ENCODE measurements at regions not wholly inside any gene's neighbourhood (a gene's known extent, or its start where the extent isn't known, plus 50 kb on each side); places are given as distances from the start of the nearest gene placed in this dataset.
A peak's percentile ranks its signal among the peaks of the same experiment; 100 is the strongest.

DNA sequence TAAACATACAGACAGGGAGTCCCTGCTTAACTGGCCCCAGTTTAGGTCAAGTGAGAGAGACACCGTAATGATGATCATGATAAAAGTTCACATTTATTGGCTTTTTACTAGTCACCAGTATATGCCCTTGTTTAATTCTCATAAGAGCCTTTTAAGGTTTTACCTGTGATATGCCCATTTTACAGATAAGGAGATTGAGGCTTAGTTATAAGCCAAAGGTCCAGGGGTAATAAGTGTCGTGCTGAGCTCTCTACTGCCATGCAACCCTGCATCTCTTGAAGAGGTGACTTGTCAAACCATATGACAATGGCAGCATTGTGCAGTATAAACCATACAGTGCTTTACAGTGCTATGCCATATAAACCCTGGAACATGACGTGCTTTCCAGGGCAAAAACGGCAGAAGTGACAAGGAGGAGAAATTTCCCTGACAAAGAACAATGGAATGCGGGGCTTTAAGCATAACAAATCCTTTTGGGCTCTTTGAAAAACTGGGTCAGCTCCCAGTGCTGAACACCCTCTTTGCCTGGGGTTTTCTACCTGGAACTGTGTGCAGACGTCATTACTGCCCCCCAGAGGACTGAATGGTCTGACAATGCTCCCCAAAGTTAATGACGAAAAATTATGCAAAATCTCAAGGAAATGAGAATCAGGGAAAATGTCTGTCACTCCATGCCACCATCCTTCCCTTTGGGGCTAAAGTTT is 59.7 kb upstream of the C14orf132 start:
- no peaks in the 10 kb centered on the region for H3K4me1 ChIP-seq (ENCODE audit: control insufficient read depth in 1 of 2, insufficient read depth in 2 of 2, low read depth in 1 of 2, low read length in 1 of 2)
- H2AFZ ChIP-seq (ENCODE audit: low read depth): no peak overlapping the region

DNA sequence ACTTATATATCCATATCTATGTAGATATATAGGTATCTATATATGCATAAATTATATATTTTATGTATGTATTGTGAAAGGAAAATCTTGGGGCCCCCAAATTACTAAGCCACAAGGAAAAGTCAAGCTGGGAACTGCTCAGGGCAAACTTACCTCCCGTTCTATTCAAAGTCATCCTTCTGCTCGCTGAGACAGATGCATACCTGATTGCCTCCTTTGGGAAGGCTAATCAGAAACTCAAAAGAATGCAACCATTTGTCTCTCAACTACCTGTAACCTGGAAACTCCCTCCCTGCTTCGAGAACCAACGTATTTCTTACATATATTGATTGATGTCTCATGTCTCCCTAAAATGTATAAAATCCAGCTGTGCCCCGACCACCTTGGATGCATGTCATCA is 58.8 kb upstream of the C14orf132 start:
- CTCF ChIA-PET: interaction anchor here (0.9 to 5.1 kb wide), 11 partner anchors 10 to 420 kb away, joined by 3 to 39 read pairs (median 4); no protein-coding TSS in a partner anchor

More for the DNA sequence above, 59.7 kb upstream of the C14orf132 start:
- no peak overlapping the region for H3K4me3 ChIP-seq (ENCODE audit: low read depth in 2 of 2, low read length in 1 of 2)
- H3K9me2 ChIP-seq: no peaks in the 10 kb centered on the region
- no peaks in the 10 kb centered on the region for H3K79me2 ChIP-seq (ENCODE audit: insufficient read depth)
- peak; percentile 44 for DNase-seq
- CTCF ChIA-PET: interaction anchor here (0.8 to 2.0 kb wide), 15 partner anchors 8 to 419 kb away, joined by 3 to 11 read pairs (median 4); no protein-coding TSS in a partner anchor
- no peak overlapping the region for H3K4me2 ChIP-seq
- TF ChIP-seq RCOR1 (IDR thresholded peaks at IDR 0.05; ENCODE audit: low read length) (no peak), SMC3 (IDR thresholded peaks at IDR 0.05; ENCODE audit: low read depth, low read length) (peak; percentile 36), RAD21 (IDR thresholded peaks at IDR 0.05; ENCODE audit: low read length) (peak; percentile 54), POLR2AphosphoS5 (IDR thresholded peaks at IDR 0.05; ENCODE audit: low read depth, low read length) (no peak), GABPA (IDR thresholded peaks at IDR 0.05; ENCODE audit: low read depth) (no peak), TCF12 (IDR thresholded peaks at IDR 0.05) (no peak), YY1 (IDR thresholded peaks at IDR 0.05; ENCODE audit: low read depth) (no peak)
- TF ChIP-seq, protein P1, sequence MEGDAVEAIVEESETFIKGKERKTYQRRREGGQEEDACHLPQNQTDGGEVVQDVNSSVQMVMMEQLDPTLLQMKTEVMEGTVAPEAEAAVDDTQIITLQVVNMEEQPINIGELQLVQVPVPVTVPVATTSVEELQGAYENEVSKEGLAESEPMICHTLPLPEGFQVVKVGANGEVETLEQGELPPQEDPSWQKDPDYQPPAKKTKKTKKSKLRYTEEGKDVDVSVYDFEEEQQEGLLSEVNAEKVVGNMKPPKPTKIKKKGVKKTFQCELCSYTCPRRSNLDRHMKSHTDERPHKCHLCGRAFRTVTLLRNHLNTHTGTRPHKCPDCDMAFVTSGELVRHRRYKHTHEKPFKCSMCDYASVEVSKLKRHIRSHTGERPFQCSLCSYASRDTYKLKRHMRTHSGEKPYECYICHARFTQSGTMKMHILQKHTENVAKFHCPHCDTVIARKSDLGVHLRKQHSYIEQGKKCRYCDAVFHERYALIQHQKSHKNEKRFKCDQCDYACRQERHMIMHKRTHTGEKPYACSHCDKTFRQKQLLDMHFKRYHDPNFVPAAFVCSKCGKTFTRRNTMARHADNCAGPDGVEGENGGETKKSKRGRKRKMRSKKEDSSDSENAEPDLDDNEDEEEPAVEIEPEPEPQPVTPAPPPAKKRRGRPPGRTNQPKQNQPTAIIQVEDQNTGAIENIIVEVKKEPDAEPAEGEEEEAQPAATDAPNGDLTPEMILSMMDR (IDR thresholded peaks at IDR 0.05): peak; percentile 39
- TF ChIP-seq, protein P2, sequence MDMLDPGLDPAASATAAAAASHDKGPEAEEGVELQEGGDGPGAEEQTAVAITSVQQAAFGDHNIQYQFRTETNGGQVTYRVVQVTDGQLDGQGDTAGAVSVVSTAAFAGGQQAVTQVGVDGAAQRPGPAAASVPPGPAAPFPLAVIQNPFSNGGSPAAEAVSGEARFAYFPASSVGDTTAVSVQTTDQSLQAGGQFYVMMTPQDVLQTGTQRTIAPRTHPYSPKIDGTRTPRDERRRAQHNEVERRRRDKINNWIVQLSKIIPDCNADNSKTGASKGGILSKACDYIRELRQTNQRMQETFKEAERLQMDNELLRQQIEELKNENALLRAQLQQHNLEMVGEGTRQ (IDR thresholded peaks at IDR 0.05; ENCODE audit: borderline replicate concordance, low read depth, low read length): no peak
- H3K27me3 ChIP-seq (ENCODE audit: insufficient read depth): no peaks in the 10 kb centered on the region
- no peaks in the 10 kb centered on the region for H4K20me1 ChIP-seq (ENCODE audit: insufficient read depth)
- H3K36me3 ChIP-seq (replicated peaks in 1 of 2; ENCODE audit: control insufficient read depth in 1 of 2, insufficient read depth in 2 of 2, low read length in 1 of 2): no peaks in the 10 kb centered on the region
- WGBS (ENCODE audit: low lambda C conversion rate): 31% methylated on average over 7 of the region's 7 CpGs
- H3F3A ChIP-seq (replicated peaks; ENCODE audit: insufficient read depth): no peaks in the 10 kb centered on the region
- no peak overlapping the region for H3K27ac ChIP-seq (ENCODE audit: low read depth in 2 of 2, low read length in 1 of 2)
- POLR2A ChIA-PET: no interaction called here
- no peak overlapping the region for H3K9ac ChIP-seq
- no peaks in the 10 kb centered on the region for H3K9me3 ChIP-seq

More for the DNA sequence above, 58.8 kb upstream of the C14orf132 start:
- no peaks in the 10 kb centered on the region for H3K9me3 ChIP-seq
- H3K4me1 ChIP-seq (ENCODE audit: control insufficient read depth in 1 of 2, insufficient read depth in 2 of 2, low read depth in 1 of 2, low read length in 1 of 2): no peaks in the 10 kb centered on the region
- WGBS (ENCODE audit: low lambda C conversion rate): 15% methylated on average over 5 of the region's 5 CpGs
- H3K4me2 ChIP-seq: no peak overlapping the region
- TF ChIP-seq EZH2phosphoT487 (IDR thresholded peaks at IDR 0.05; ENCODE audit: borderline replicate concordance, low read depth) (no peak), RAD21 (IDR thresholded peaks at IDR 0.05; ENCODE audit: low read length) (no peak), SIN3A (IDR thresholded peaks at IDR 0.05; ENCODE audit: borderline replicate concordance, low read depth, low read length) (no peak), TAF1 (IDR thresholded peaks at IDR 0.05; ENCODE audit: borderline replicate concordance, low read depth, low read length) (no peak), FOXM1 (IDR thresholded peaks at IDR 0.05; ENCODE audit: low read depth) (no peak), GATA2 (CRISPR knock-in tag; IDR thresholded peaks at IDR 0.05) (no peak)
- H3K27me3 ChIP-seq (ENCODE audit: insufficient read depth): no peaks in the 10 kb centered on the region
- H3K4me3 ChIP-seq (ENCODE audit: low read depth in 2 of 2, low read length in 1 of 2): no peak overlapping the region
- no peak overlapping the region for H2AFZ ChIP-seq (ENCODE audit: low read depth)
- H3F3A ChIP-seq (replicated peaks; ENCODE audit: insufficient read depth): no peaks in the 10 kb centered on the region
- no peak for DNase-seq
- H3K79me2 ChIP-seq (ENCODE audit: insufficient read depth): no peaks in the 10 kb centered on the region
- POLR2A ChIA-PET: no interaction called here
- H3K9ac ChIP-seq: no peak overlapping the region
- H3K27ac ChIP-seq (ENCODE audit: low read depth in 2 of 2, low read length in 1 of 2): no peak overlapping the region
- H3K9me2 ChIP-seq: no peaks in the 10 kb centered on the region
- no peaks in the 10 kb centered on the region for H4K20me1 ChIP-seq (ENCODE audit: insufficient read depth)
- no peaks in the 10 kb centered on the region for H3K36me3 ChIP-seq (replicated peaks in 1 of 2; ENCODE audit: control insufficient read depth in 1 of 2, insufficient read depth in 2 of 2, low read length in 1 of 2)
